Keratinocyte (primary cell): ENCODE measurements at regions not wholly inside any gene's neighbourhood (a gene's known extent, or its start where the extent isn't known, plus 50 kb on each side); places are given as distances from the start of the nearest gene placed in this dataset.

Source experiments
- DNase-seq: peaks from one replicate; pipeline ENCODE4 v3.0.0-alpha.2; 2011; ENCODE audit warnings: low read depth, missing footprints, low spot score
- FAIRE-seq: peaks from 2 replicates; lab custom pipeline; 2011; peaks lifted over from hg19 to GRCh38; lab: Jason Lieb, UNC
- H2AFZ ChIP-seq: 2 replicates; pipeline ENCODE4 v1.6.0; 2012; ENCODE audit warnings: low read length, control low read depth, inconsistent platforms; ENCODE audit not compliant: control insufficient read depth
- H3K27ac ChIP-seq: 2 replicates; pipeline ENCODE4 v1.5.1; 2011; ENCODE audit warnings: low read length; ENCODE audit not compliant: control insufficient read depth, insufficient read depth
- H3K27me3 ChIP-seq: 3 replicates; pipeline ENCODE4 v1.6.0; 2011; ENCODE audit warnings: low read length; ENCODE audit not compliant: control insufficient read depth, insufficient read depth; ENCODE audit errors: extremely low read depth
- H3K36me3 ChIP-seq, 2 experiments: 2 replicates in 1 of 2; 3 replicates in 1 of 2; pipeline ENCODE4 v1.5.1; 2011; ENCODE audit warnings: low read length in 2 of 2, mild to moderate bottlenecking in 1 of 2; ENCODE audit not compliant: control insufficient read depth in 2 of 2, insufficient read depth in 2 of 2; ENCODE audit errors: extremely low read depth in 1 of 2
- H3K4me1 ChIP-seq: 3 replicates; pipeline ENCODE4 v1.5.1; 2011; ENCODE audit warnings: low read length; ENCODE audit not compliant: control insufficient read depth, insufficient read depth; ENCODE audit errors: extremely low read depth
- H3K4me2 ChIP-seq: 3 replicates; pipeline ENCODE4 v1.6.0; 2011; ENCODE audit warnings: low read depth, low read length; ENCODE audit not compliant: control insufficient read depth, insufficient read depth; ENCODE audit errors: extremely low read depth
- H3K4me3 ChIP-seq, 3 experiments: fragments of 200-600 bp in 1 of 3; sonication (generic) in 1 of 3; 2 replicates in 2 of 3; 3 replicates in 1 of 3; pipeline ENCODE4 v1.5.1; 2011 to 2016; ENCODE audit warnings: low read length in 3 of 3, mild to moderate bottlenecking in 3 of 3, control low read depth in 2 of 3, inconsistent platforms in 1 of 3, low read depth in 1 of 3, mixed read lengths in 1 of 3, mixed run types in 1 of 3, moderate library complexity in 1 of 3; ENCODE audit not compliant: control insufficient read depth in 2 of 3, insufficient read depth in 2 of 3; ENCODE audit errors: extremely low read depth in 1 of 3
- H3K79me2 ChIP-seq: 2 replicates; pipeline ENCODE4 v1.6.0; 2012; ENCODE audit warnings: low read length; ENCODE audit not compliant: control insufficient read depth, insufficient read depth
- H3K9ac ChIP-seq: 3 replicates; pipeline ENCODE4 v1.6.0; 2011; ENCODE audit warnings: low read length; ENCODE audit not compliant: control insufficient read depth, insufficient read depth; ENCODE audit errors: extremely low read depth
- H3K9me1 ChIP-seq: 3 replicates; pipeline ENCODE4 v1.6.0; 2011; ENCODE audit warnings: low read length; ENCODE audit not compliant: control insufficient read depth, insufficient read depth; ENCODE audit errors: extremely low read depth
- H3K9me3 ChIP-seq: 2 replicates; pipeline ENCODE4 v1.5.1; 2012; ENCODE audit warnings: low read depth, low read length; ENCODE audit not compliant: control insufficient read depth
- H4K20me1 ChIP-seq: 3 replicates; pipeline ENCODE4 v1.6.0; 2011; ENCODE audit warnings: low read length; ENCODE audit not compliant: control insufficient read depth, insufficient read depth; ENCODE audit errors: extremely low read depth
- EZH2 ChIP-seq: IDR thresholded peaks from one replicate; pipeline ENCODE4 v1.6.1; 2012; ENCODE audit warnings: inconsistent platforms, mild to moderate bottlenecking, low read length, moderate library complexity
- dilution Hi-C: fragments of 300-500 bp; cut with MboI; formaldehyde crosslinking; loops from one replicate; pipeline ENCODE4 v1.7.0; 2020; ENCODE audit warnings: low sequenced_read_pairs; ENCODE audit not compliant: extremely low pct_ligation_motif_present
- TF ChIP-seq, protein P1 (sequence below), 3 experiments: IDR thresholded peaks in 1 of 3; conservative IDR thresholded peaks in 1 of 3; optimal IDR thresholded peaks in 1 of 3; 2 replicates in 2 of 3; 3 replicates in 1 of 3; pipeline versions ENCODE3 to v1.5.1; 2011; ENCODE audit warnings: low read length in 3 of 3, mild to moderate bottlenecking in 3 of 3, moderate library complexity in 2 of 3, control low read depth in 1 of 3, inconsistent platforms in 1 of 3; ENCODE audit not compliant: insufficient read depth in 2 of 3; ENCODE audit errors: extremely low read depth in 1 of 3

DNA sequence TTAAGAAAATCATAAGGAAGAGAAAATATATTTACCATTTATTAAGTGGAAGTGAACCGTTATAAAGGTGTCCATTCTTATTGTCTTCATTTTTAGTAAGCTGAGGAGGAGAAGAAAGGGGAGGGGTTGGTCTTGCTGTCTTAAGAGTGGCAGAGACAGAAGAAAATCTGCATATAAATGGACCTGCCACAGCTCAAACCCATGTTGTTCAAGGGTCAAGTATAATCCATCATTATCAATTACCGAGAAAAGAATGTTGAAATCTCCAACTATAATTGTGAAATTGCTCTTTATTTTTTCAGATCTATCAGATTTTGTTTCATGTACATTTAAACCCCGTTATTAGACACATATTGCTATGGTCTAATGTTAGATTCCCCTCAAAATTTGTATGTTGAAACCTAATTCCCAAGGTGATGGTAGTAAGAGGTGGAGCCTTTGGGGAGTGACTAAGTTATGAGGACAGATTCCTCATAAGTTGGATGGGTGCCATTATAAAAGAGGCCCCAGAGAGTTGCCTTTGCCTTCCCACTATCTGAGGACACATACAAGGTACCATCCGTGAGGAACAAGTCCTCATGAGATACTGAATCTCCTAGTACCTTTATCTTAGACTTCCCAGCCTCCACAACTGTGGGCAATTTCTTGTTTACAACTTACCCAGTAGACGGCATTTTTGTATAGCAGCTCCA is 58.5 kb upstream of the SMAD1 start:
- dilution Hi-C loops, result no loop called here
- H3K9ac ChIP-seq, result no peak overlapping the region
- no peaks in the 10 kb centered on the region for H3K9me3 ChIP-seq
- no peak overlapping the region for H3K4me3 ChIP-seq
- H3K36me3 ChIP-seq, result no peaks in the 10 kb centered on the region
- H2AFZ ChIP-seq, result no peak overlapping the region
- no peak for TF ChIP-seq EZH2
- TF ChIP-seq, protein P1, sequence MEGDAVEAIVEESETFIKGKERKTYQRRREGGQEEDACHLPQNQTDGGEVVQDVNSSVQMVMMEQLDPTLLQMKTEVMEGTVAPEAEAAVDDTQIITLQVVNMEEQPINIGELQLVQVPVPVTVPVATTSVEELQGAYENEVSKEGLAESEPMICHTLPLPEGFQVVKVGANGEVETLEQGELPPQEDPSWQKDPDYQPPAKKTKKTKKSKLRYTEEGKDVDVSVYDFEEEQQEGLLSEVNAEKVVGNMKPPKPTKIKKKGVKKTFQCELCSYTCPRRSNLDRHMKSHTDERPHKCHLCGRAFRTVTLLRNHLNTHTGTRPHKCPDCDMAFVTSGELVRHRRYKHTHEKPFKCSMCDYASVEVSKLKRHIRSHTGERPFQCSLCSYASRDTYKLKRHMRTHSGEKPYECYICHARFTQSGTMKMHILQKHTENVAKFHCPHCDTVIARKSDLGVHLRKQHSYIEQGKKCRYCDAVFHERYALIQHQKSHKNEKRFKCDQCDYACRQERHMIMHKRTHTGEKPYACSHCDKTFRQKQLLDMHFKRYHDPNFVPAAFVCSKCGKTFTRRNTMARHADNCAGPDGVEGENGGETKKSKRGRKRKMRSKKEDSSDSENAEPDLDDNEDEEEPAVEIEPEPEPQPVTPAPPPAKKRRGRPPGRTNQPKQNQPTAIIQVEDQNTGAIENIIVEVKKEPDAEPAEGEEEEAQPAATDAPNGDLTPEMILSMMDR (optimal IDR thresholded peaks at IDR 0.05 in 1 of 3, IDR thresholded peaks at IDR 0.05 in 1 of 3, conservative IDR thresholded peaks at IDR 0.05 in 1 of 3; ENCODE audit: extremely low read depth in 1 of 3, insufficient read depth in 2 of 3, low read length in 3 of 3), result no peak
- FAIRE-seq, result no peak
- H3K4me2 ChIP-seq, result no peak overlapping the region
- no peaks in the 10 kb centered on the region for H3K4me1 ChIP-seq
- DNase-seq, result no peak
- no peaks in the 10 kb centered on the region for H3K9me1 ChIP-seq
- no peak overlapping the region for H3K27ac ChIP-seq
- H4K20me1 ChIP-seq, result no peaks in the 10 kb centered on the region
- no peaks in the 10 kb centered on the region for H3K27me3 ChIP-seq
- no peaks in the 10 kb centered on the region for H3K79me2 ChIP-seq

DNA sequence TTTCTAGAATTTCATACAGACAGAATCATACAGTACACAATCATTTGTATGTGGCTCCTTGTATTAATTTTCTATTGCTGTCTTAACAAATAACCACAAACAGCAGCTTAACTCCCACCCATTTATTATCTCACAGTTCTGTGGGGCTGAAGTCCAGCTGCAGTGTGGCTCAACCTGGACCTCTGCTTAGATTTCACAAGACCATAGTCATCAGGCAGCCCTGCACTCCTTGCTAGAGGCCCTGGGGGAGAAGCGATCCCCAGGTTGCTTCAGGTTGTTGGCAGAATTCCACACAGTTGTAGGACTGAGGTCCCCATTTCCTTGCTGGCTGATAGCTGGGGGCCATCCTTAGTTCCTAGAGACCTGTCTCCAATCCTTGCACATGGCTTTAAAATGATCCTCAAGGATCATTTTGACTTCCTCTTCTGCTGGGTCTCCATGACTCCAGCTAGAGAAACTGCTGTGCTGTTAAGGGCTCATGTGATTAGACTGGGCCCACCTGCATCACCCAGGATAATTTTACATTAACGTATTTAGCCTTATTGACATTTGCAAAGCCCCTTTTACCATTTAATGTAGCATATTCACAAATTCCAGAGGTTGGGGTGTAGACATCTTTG is 60.9 kb upstream of the SMAD1 start:
- no peak overlapping the region for H3K9ac ChIP-seq
- DNase-seq (no peak), FAIRE-seq (no peak)
- H3K79me2 ChIP-seq, result no peaks in the 10 kb centered on the region
- TF ChIP-seq EZH2, result no peak
- TF ChIP-seq, protein P1 (optimal IDR thresholded peaks at IDR 0.05 in 1 of 3, IDR thresholded peaks at IDR 0.05 in 1 of 3, conservative IDR thresholded peaks at IDR 0.05 in 1 of 3; ENCODE audit: extremely low read depth in 1 of 3, insufficient read depth in 2 of 3, low read length in 3 of 3), result no peak
- no peaks in the 10 kb centered on the region for H3K36me3 ChIP-seq
- H3K27ac ChIP-seq, result no peak overlapping the region
- H2AFZ ChIP-seq, result no peak overlapping the region
- H3K4me3 ChIP-seq, result no peak overlapping the region
- H3K9me1 ChIP-seq, result no peaks in the 10 kb centered on the region
- peaks cover 4% of the 10 kb centered on the region for H3K27me3 ChIP-seq
- dilution Hi-C loops, result no loop called here
- no peaks in the 10 kb centered on the region for H4K20me1 ChIP-seq
- H3K4me1 ChIP-seq, result no peaks in the 10 kb centered on the region
- no peaks in the 10 kb centered on the region for H3K9me3 ChIP-seq
- no peak overlapping the region for H3K4me2 ChIP-seq
